ENCODE measurements at regions not wholly inside any gene's neighbourhood (a gene's known extent, or its start where the extent isn't known, plus 50 kb on each side); places are given as distances from the start of the nearest gene placed in this dataset.

DNA sequence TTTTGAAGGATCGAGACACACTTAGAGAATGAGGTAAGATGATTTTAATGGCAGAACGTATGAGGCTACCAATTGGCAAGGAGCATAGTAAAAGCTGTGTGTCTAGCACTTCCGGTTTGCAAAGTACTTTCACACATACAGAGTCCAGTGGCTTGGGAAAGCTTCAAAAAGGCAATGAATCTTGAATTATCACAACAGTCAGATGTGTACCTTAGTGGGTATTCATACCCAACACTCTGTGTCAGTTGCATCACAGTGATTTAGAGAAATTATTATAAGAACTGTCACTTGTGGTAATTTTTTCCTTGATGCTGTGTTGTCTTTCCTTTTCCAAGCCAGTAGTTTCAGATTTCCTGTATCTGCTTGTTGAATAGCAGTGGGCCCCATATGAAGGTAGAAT lies 424.1 kb downstream of the PCNX1 start:
- TF ChIP-seq, protein P1, sequence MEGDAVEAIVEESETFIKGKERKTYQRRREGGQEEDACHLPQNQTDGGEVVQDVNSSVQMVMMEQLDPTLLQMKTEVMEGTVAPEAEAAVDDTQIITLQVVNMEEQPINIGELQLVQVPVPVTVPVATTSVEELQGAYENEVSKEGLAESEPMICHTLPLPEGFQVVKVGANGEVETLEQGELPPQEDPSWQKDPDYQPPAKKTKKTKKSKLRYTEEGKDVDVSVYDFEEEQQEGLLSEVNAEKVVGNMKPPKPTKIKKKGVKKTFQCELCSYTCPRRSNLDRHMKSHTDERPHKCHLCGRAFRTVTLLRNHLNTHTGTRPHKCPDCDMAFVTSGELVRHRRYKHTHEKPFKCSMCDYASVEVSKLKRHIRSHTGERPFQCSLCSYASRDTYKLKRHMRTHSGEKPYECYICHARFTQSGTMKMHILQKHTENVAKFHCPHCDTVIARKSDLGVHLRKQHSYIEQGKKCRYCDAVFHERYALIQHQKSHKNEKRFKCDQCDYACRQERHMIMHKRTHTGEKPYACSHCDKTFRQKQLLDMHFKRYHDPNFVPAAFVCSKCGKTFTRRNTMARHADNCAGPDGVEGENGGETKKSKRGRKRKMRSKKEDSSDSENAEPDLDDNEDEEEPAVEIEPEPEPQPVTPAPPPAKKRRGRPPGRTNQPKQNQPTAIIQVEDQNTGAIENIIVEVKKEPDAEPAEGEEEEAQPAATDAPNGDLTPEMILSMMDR (IDR thresholded peaks at IDR 0.05): no peak
- TF ChIP-seq POLR2A (IDR thresholded peaks at IDR 0.05) (no peak), POLR2AphosphoS5 (IDR thresholded peaks at IDR 0.05) (no peak)

Data from prostate gland (tissue), 2 donors.